HUES6 (cell line): ENCODE measurements at regions not wholly inside any gene's neighbourhood (a gene's known extent, or its start where the extent isn't known, plus 50 kb on each side); places are given as distances from the start of the nearest gene placed in this dataset.

ENCODE experiments used
- H3K27ac ChIP-seq: 2 replicates; pipeline ENCODE4 v1.7.0; 2013; ENCODE audit warnings: low read depth, mild to moderate bottlenecking, low read length, inconsistent platforms
- H3K27me3 ChIP-seq: 2 replicates; pipeline ENCODE4 v1.6.1; 2013; ENCODE audit warnings: low read length; ENCODE audit not compliant: control insufficient read depth, insufficient read depth
- H3K36me3 ChIP-seq: 2 replicates; pipeline ENCODE4 v1.6.1; 2013; ENCODE audit warnings: low read length; ENCODE audit not compliant: control insufficient read depth, insufficient read depth
- H3K4me1 ChIP-seq: 2 replicates; pipeline ENCODE4 v1.6.1; 2013; ENCODE audit warnings: low read length; ENCODE audit not compliant: control insufficient read depth, insufficient read depth
- H3K4me3 ChIP-seq: 2 replicates; pipeline ENCODE4 v1.5.1; 2013; ENCODE audit warnings: low read depth, low read length
- H3K9ac ChIP-seq: one replicate; pipeline ENCODE4 v1.6.1; 2013; ENCODE audit warnings: mild to moderate bottlenecking, low read length
- H3K9me3 ChIP-seq: 2 replicates; pipeline ENCODE4 v1.6.1; 2013; ENCODE audit warnings: low read depth, low read length; ENCODE audit not compliant: control insufficient read depth, insufficient read depth

DNA sequence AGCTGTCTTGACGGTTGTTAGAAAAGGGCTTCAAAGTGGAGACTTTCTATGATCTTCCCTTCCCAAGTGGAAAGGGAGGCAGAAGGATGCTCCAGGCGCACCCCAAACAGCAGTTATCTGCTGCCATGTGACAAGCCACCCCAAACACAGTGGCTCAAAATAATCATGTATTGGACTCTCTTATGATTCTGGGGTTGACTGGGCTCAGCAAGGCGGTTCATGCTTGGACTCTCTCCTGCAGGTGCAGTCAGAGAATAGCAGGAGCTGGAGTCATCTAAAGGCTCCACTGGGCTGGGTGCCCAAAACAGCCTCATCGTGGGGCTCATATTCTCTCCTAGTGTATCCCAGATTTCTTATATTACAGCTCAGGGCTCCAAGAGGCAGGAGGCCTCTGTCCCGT lies 177.6 kb upstream of the IER5L start:
- Histone ChIP-seq H3K9ac (no peak overlapping the region), H3K9me3 (peaks cover 14% of the 10 kb centered on the region), H3K4me1 (peaks cover 16% of the 10 kb centered on the region), H3K27me3 (no peaks in the 10 kb centered on the region), H3K27ac (no peak overlapping the region), H3K36me3 (no peaks in the 10 kb centered on the region), H3K4me3 (no peak overlapping the region)

DNA sequence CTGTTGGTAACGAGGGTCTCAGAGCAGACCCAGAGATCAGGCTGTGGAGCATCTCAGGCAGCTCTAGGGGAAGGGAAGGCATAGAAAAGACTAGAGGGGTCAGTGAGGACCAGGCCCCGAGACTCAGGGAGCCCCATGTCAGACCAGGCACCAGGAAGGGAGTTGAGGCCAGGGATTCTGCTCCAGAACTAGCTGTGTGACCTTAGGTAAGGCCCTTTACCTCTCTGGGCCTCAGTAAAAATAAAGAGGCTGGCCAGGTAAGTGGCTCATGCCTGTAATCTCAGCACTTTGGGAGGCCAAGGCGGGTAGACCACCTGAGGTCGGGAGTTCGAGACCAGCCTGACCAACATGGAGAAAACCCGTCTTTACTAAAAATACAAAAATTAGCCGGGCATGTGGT lies 176.4 kb upstream of the IER5L start:
- Histone ChIP-seq H3K4me1 (peaks cover 27% of the 10 kb centered on the region), H3K36me3 (no peaks in the 10 kb centered on the region), H3K4me3 (no peak overlapping the region), H3K27ac (no peak overlapping the region), H3K9ac (no peak overlapping the region), H3K27me3 (no peaks in the 10 kb centered on the region), H3K9me3 (peaks cover 14% of the 10 kb centered on the region)

DNA sequence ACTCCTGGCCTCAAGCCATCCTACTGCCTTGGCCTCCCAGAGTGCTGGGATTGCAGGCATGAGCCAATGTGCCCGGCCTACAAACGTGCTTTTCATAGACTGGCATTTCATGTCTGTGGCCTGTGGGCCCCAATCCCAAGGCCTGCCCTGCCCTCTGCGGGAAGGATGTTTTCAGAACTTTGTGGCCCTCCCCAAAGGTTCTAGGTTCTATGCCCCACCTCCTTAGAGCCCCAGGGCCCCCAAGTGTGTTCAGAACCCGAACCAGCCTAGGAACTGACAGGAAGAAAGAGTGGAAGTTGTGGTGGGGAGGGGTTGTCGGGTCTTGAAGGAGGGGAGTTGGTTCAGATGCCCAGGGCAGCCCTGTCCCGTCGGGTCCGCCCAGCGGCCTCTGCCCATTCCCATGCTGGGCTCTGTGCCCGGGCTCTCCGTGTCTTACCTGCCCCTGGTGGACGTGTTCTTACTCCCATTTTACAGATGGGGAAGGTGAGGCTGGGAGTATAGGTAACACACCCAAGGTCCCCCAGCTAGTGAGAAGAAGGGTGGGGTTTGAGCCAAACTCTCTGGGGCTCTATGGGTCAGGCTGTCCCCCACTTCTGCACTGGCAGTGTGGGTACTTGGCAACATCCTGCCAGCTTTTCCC lies 175.8 kb upstream of the IER5L start:
- no peak overlapping the region for H3K27ac ChIP-seq
- H3K36me3 ChIP-seq, result no peaks in the 10 kb centered on the region
- peaks cover 33% of the 10 kb centered on the region for H3K4me1 ChIP-seq
- H3K27me3 ChIP-seq, result no peaks in the 10 kb centered on the region
- peaks cover 14% of the 10 kb centered on the region for H3K9me3 ChIP-seq
- H3K9ac ChIP-seq, result no peak overlapping the region
- no peak overlapping the region for H3K4me3 ChIP-seq

DNA sequence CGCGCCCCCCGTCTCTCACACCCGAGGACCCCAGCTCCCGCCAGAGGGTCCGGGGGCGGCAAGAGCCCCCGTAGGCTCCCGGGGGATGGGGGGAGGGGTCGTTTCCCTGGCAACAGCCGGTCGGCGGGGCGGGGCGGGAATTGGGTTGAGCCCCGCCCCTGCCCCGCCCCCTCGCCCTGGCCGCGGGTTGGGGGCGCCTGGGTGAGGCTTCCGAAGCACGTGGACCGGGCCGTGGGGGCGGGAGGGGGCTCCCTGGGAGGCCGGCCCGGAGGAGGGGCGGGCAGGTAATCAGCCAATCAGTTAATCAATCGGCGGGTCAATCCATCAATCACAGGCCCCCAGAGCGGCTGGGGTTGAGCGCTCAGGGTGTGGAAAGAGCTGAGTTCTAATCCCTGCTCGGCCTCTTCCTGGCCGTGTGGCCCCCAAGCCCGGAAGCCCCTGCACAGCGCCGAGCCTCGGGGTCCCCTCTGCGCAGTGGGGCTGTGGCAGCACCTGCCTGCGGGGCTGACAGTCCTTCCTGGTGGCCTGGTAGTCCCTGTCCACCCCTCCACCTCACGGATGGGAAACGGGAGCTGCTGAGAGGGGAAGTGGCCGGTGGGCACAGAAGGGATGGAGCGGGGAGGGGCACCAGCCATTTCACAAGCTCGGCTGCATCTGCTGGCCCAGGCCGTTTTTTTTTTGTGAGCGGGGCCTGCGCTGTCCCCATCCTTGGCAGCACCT lies 174.2 kb upstream of the IER5L start:
- Histone ChIP-seq H3K9me3 (peaks cover 14% of the 10 kb centered on the region), H3K4me1 (peaks cover 39% of the 10 kb centered on the region), H3K9ac (peak overlapping the region; percentile 74), H3K4me3 (peak overlapping the region; percentile 68), H3K36me3 (no peaks in the 10 kb centered on the region), H3K27ac (peak overlapping the region; percentile 90; the same call in 1 of the 2 replicates), H3K27me3 (no peaks in the 10 kb centered on the region)

DNA sequence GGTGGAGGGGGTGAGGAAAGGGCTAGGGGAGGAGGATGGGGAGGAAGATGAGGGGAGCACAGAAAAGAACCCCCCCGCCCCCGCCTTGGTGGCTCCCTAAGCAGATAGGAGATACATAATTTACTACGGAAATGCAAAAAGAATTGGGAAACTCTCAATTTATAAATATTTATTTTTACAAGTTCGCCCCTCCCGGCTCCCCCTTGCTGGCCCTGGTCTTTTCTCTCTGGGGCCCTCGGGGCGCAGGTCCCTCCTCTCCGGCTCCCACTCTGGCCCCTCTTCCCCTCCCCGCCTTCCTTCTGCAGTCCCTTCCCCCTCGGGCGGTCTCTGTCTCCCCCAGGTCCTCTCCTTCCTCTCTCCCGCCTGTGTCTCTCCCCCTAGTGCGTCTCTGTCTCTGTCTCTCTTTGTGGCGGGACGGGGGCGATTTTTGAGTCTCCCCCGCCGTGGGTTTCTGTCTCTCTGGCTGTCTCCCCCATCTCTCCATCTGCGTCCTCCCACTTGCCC lies 173.6 kb upstream of the IER5L start:
- peaks cover 14% of the 10 kb centered on the region for H3K9me3 ChIP-seq
- H3K9ac ChIP-seq, result peak overlapping the region; percentile 74
- no peaks in the 10 kb centered on the region for H3K27me3 ChIP-seq
- no peaks in the 10 kb centered on the region for H3K36me3 ChIP-seq
- H3K4me1 ChIP-seq, result peaks cover 39% of the 10 kb centered on the region
- H3K27ac ChIP-seq, result peak overlapping the region; percentile 90; the same call in 1 of the 2 replicates
- peak overlapping the region; percentile 68 for H3K4me3 ChIP-seq

DNA sequence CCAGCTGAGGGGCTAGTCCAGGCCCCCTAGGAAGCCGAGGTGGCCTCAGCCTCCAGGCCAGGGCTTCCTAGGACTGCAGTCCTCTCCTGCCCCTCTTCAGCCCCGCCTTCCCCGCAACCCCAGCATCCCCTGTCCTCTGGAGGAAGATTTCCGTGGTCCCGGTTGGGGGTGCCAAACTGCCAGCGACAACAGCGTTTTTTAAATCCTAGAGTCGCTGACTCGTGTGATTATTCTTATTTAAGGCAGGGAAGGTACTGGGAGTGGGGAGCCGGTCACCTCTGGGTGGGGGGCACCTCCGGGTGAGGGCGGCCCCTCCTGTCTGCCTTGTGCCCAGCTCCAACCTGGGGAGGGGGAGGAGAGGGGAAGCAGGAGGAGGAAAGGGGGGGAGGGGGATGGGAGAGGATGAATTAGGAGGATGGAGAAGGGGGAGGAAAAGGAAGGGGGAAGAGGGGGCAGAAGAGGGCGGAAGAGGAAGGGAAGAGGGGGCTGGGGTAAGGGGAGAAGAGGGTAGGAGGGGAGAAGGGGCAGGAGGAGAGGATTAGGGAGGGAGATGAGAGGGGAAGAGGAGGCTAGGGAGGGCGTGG lies 173.1 kb upstream of the IER5L start:
- H3K27me3 ChIP-seq, result no peaks in the 10 kb centered on the region
- no peak overlapping the region for H3K9ac ChIP-seq
- peak overlapping the region; percentile 68 for H3K4me3 ChIP-seq
- H3K9me3 ChIP-seq, result peaks cover 12% of the 10 kb centered on the region
- no peaks in the 10 kb centered on the region for H3K36me3 ChIP-seq
- peaks cover 39% of the 10 kb centered on the region for H3K4me1 ChIP-seq
- H3K27ac ChIP-seq, result no peak overlapping the region; the same call in 1 of the 2 replicates

DNA sequence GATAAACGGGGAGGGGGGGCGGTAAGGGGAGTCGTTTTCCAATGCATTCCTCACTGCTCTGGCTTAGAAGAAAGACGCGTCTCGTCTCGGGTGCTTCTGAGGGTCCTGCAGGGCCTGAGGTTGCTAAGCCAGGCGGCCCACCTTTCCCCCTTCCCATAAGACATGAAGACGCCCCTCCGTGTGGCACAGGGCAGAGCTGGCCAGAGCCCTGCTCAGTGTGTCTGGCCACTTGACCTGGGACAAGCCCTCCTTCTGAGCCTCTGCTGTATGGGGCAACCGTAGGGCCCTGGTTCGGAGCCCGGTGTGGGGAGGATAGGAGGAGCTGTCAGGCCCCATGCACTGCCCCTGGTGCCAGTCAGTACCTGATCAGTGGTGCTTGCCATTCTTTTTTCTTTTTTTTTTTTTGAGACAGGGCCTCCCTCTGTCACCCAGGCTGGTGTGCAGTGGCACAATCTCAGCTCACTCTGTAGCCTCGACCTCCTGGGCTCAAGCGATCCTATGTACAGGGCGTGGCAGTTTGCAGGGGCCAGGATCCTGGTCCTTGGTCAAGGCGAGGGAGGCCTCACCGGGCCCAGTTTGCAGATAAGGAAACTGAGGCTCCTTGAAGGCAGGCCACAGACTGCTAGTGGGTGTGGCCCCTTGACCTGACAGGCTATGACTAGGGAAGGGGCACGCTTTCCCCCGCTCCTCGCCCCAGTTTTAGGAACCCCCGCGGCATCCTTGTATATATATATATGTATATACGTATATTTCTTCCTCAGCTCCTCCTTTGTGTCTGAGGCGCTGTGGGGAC lies 172.3 kb upstream of the IER5L start:
- Histone ChIP-seq H3K27me3 (no peaks in the 10 kb centered on the region), H3K9ac (no peak overlapping the region), H3K27ac (no peak overlapping the region), H3K4me1 (peaks cover 39% of the 10 kb centered on the region), H3K9me3 (peaks cover 4% of the 10 kb centered on the region), H3K36me3 (no peaks in the 10 kb centered on the region), H3K4me3 (no peak overlapping the region)

DNA sequence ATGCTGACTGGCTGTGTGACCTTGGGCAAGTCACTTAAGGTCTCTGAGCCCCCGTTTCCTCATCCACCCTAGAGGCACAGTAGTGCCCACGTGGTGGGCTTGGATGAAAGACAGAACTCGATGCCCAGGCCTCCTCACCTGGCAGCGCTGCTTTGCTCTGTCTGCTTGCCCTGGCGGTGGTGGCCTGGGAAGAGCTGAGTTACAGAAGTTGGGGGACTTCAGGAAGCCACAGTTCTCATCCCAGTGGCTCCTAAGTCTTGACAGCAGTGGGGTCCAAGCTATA lies 171.5 kb upstream of the IER5L start:
- H3K27ac ChIP-seq, result no peak overlapping the region
- no peaks in the 10 kb centered on the region for H3K27me3 ChIP-seq
- H3K4me1 ChIP-seq, result peaks cover 39% of the 10 kb centered on the region
- no peaks in the 10 kb centered on the region for H3K9me3 ChIP-seq
- H3K36me3 ChIP-seq, result no peaks in the 10 kb centered on the region
- H3K4me3 ChIP-seq, result no peak overlapping the region
- no peak overlapping the region for H3K9ac ChIP-seq

DNA sequence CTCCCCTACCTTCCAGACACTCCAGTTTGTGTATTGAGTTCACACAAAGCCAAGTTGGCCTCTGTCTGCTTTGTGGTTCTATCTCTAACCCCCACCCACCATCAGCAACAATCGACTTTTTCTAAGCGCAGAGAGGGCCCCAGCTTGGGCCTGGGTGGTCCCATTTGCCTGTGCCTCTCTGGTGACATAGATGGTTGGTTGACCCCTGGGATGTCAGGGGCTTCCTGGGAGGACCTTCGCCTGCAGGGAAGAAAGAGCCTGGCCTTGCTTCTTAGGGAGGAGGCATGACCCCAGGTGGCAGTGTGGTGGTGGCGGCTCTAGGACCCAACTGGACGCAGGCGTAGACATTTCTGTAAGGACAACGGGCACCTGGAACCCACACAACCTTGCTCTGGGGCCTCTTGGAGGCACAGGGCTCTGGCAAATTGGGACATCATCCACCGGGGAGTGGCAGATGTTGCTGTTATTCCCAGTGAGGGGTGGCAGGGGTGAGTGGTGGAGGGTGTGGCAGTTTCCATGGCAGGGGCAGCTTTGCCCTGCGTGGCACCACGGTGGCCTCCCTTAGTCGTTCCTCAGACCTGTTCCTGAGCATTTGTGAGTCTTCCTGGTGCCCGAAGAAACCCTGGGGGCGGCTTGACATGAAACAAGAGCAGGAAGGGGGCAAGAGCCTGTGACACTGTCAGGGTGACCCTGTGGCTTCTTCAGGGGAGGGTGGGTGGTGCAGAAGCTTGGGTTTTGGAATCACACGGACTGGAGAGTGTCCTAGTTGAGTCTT lies 171.0 kb upstream of the IER5L start:
- H3K27me3 ChIP-seq, result no peaks in the 10 kb centered on the region
- H3K36me3 ChIP-seq, result no peaks in the 10 kb centered on the region
- no peak overlapping the region for H3K4me3 ChIP-seq
- no peak overlapping the region for H3K27ac ChIP-seq
- peaks cover 40% of the 10 kb centered on the region for H3K4me1 ChIP-seq
- no peaks in the 10 kb centered on the region for H3K9me3 ChIP-seq
- no peak overlapping the region for H3K9ac ChIP-seq

DNA sequence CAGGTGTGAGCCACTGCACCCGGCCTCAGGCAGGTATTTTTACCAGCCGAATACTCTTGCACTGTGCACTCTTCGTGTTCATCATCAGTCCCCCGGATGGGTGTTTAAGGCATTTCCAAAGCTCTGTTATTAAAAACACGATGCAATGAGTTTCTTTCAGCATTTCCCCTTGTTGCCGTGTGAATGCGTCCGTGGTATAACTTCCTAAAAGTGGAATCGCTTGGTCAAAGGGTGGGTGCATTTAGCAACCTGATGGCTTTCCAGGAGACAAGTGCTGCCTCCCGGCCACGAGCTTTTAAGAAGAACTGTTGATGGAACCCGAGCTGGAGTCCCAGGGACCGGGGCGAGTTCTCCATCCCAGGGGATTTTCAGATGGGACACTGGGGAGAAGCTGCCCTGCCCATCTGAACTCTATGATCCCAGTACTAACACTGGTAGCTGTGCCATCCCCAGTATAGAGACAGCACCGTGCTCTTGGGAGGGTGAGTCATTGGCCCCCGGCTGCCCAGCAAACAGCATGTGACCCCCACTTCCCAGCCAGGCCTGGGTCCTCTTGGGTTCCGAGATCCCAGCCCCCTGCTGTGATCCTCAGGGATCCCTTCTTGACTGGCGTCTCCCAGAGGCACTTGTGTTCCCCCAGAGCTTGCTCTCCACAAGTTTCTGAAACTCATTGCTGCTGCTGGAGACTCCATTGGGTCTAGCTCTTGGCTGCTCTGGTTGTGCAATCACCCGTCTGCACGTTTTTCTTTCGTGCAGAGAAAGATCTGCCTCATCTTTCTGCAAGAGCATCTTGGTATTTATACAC lies 169.5 kb upstream of the IER5L start:
- H3K9ac ChIP-seq, result no peak overlapping the region
- H3K36me3 ChIP-seq, result no peaks in the 10 kb centered on the region
- no peaks in the 10 kb centered on the region for H3K27me3 ChIP-seq
- no peaks in the 10 kb centered on the region for H3K9me3 ChIP-seq
- H3K4me1 ChIP-seq, result peaks cover 35% of the 10 kb centered on the region
- no peak overlapping the region for H3K27ac ChIP-seq
- no peak overlapping the region for H3K4me3 ChIP-seq
